T-helper 2 cell treated with Interferon-gamma antibody and Interleukin-4, amounts not matched to agents 5 μg/mL and 100 μg/mL, for 36 hours (primary cell): ENCODE measurements at regions not wholly inside any gene's neighbourhood (a gene's known extent, or its start where the extent isn't known, plus 50 kb on each side); places are given as distances from the start of the nearest gene placed in this dataset.
"Not testable (repeated sequence)": the region's sequence is repeated elsewhere in the genome, so short reads cannot be mapped to it uniquely, and the experiment has no call there.

Experiments used
- DNase-seq: peaks from one replicate; pipeline ENCODE4 v3.0.0; 2021; ENCODE audit warnings: low spot score
- H3K27ac Mint-ChIP-seq: one replicate; pipeline ENCODE4 v1.8.0; 2021; ENCODE audit warnings: mild to moderate bottlenecking, mixed read lengths
- H3K27me3 Mint-ChIP-seq: one replicate; pipeline ENCODE4 v1.8.0; 2021; ENCODE audit warnings: low read depth, mixed read lengths
- H3K36me3 Mint-ChIP-seq: one replicate; pipeline ENCODE4 v1.8.0; 2021; ENCODE audit warnings: low read depth, mixed read lengths
- H3K4me1 Mint-ChIP-seq: one replicate; pipeline ENCODE4 v1.8.0; 2021; ENCODE audit warnings: low read depth, mixed read lengths
- H3K4me3 Mint-ChIP-seq: one replicate; pipeline ENCODE4 v1.8.0; 2022; ENCODE audit warnings: mild to moderate bottlenecking, moderate library complexity, mixed read lengths
- H3K9me3 Mint-ChIP-seq: one replicate; pipeline ENCODE4 v1.8.0; 2021; ENCODE audit warnings: mixed read lengths

- Mint-ChIP-seq H3K36me3 (no peaks in the 10 kb centered on the region), H3K4me1 (no peaks in the 10 kb centered on the region), H3K4me3 (no peak overlapping the region), H3K9me3 (peaks cover 4% of the 10 kb centered on the region), H3K27ac (no peak overlapping the region), H3K27me3 (peaks cover 8% of the 10 kb centered on the region)
- no peak for DNase-seq
Observed at GRCh38 chr11:13150487-13150886, 127.1 kb upstream of the BMAL1 start.

- DNase-seq, result no peak
- Mint-ChIP-seq H3K9me3 (peaks cover 5% of the 10 kb centered on the region), H3K4me3 (no peak overlapping the region), H3K4me1 (no peaks in the 10 kb centered on the region), H3K27me3 (peaks cover 8% of the 10 kb centered on the region), H3K36me3 (no peaks in the 10 kb centered on the region), H3K27ac (no peak overlapping the region)
Observed at GRCh38 chr11:13152264-13152663, 125.3 kb upstream of the BMAL1 start.

- Mint-ChIP-seq H3K4me1 (no peaks in the 10 kb centered on the region), H3K27me3 (peaks cover 8% of the 10 kb centered on the region), H3K36me3 (no peaks in the 10 kb centered on the region), H3K9me3 (peaks cover 5% of the 10 kb centered on the region), H3K27ac (no peak overlapping the region), H3K4me3 (no peak overlapping the region)
- no peak for DNase-seq
Observed at GRCh38 chr11:13152736-13153541, 124.7 kb upstream of the BMAL1 start.

GRCh38 chr11:13154374-13154773 is 123.2 kb upstream of the BMAL1 start:
- not testable (repeated sequence) for H3K4me3 Mint-ChIP-seq, H3K4me1 Mint-ChIP-seq, DNase-seq, H3K9me3 Mint-ChIP-seq, H3K27me3 Mint-ChIP-seq, H3K27ac Mint-ChIP-seq, H3K36me3 Mint-ChIP-seq

GRCh38 chr11:13160346-13160745 is 117.2 kb upstream of the BMAL1 start:
- Mint-ChIP-seq H3K27me3 (no peaks in the 10 kb centered on the region), H3K27ac (no peak overlapping the region), H3K4me3 (no peak overlapping the region), H3K4me1 (no peaks in the 10 kb centered on the region), H3K9me3 (peaks cover 2% of the 10 kb centered on the region), H3K36me3 (no peaks in the 10 kb centered on the region)
- DNase-seq, result no peak

- Mint-ChIP-seq H3K4me1 (no peaks in the 10 kb centered on the region), H3K27ac (no peak overlapping the region), H3K9me3 (no peaks in the 10 kb centered on the region), H3K4me3 (no peak overlapping the region), H3K36me3 (no peaks in the 10 kb centered on the region), H3K27me3 (no peaks in the 10 kb centered on the region)
- DNase-seq, result no peak
Observed at GRCh38 chr11:13160806-13161205, 116.8 kb upstream of the BMAL1 start.

DNA sequence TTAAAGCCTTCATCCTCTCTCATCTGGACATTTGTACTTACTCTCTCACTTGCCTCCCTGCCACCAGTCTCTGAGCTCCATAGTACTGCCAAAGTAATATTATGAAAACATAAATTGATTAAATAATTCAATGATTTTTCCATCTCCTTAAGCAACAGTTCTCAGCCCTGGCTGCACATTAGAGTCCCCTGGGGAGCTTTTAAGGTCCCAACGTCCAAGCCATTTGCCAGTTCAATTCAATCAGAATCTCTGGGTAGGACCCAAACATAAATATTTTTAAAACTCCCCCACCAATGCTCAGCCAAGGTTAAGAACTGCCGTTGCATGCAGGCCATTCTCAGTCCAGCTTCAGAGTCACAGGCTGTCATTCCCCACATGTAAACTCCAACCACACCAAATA is 114.4 kb upstream of the BMAL1 start:
- Mint-ChIP-seq H3K4me3 (no peak overlapping the region), H3K9me3 (no peaks in the 10 kb centered on the region), H3K27me3 (peaks cover 3% of the 10 kb centered on the region), H3K36me3 (no peaks in the 10 kb centered on the region), H3K27ac (no peak overlapping the region), H3K4me1 (no peaks in the 10 kb centered on the region)
- DNase-seq, result no peak

- H3K4me3 Mint-ChIP-seq, result no peak overlapping the region
- no peak overlapping the region for H3K27ac Mint-ChIP-seq
- DNase-seq, result no peak
- H3K27me3 Mint-ChIP-seq, result peaks cover 3% of the 10 kb centered on the region
- H3K9me3 Mint-ChIP-seq, result no peaks in the 10 kb centered on the region
- no peaks in the 10 kb centered on the region for H3K36me3 Mint-ChIP-seq
- H3K4me1 Mint-ChIP-seq, result no peaks in the 10 kb centered on the region
Observed at GRCh38 chr11:13166036-13166435, 111.6 kb upstream of the BMAL1 start.

DNA sequence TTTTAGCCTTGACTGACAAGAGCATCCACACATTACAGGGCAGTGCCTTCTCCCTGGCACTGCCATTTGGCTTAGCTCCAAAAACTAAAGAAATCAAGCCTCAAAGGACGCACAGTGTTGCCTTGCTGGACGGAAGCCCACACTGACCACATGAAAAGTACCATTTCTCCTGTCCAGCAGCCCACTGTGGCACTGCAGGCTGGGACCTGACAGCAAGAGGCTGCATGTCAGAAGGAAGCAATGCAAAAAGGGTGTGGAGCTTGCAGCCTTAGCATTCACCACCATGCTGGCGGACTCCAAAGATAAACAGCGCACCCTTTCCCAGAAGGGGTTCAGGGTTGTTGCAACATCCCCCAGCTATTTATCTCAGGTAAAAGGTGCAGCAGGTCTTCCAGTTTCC is 109.3 kb upstream of the BMAL1 start:
- Mint-ChIP-seq H3K4me1 (no peaks in the 10 kb centered on the region), H3K36me3 (no peaks in the 10 kb centered on the region), H3K9me3 (no peaks in the 10 kb centered on the region), H3K4me3 (no peak overlapping the region), H3K27ac (no peak overlapping the region), H3K27me3 (peaks cover 7% of the 10 kb centered on the region)
- no peak for DNase-seq

DNA sequence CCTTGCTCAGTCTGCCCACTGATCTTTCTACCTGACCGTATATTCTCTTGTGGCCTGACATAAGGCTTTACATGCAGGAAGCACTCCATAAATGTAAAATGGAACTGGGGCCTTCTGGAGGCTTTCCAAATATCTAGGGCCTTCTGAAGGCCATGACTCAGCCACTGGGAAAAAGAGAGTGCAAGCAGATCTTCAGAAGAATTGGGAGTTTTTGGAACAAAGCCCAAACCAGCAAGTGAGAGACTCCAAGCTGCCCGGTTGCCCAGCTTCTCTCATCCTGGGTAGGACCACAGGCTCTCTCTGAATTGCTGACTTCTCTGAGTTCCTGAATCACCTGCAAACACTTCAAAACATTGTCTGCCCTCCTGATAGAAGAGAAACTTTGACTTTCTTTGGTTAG is 107.9 kb upstream of the BMAL1 start:
- H3K4me1 Mint-ChIP-seq, result no peaks in the 10 kb centered on the region
- peaks cover 7% of the 10 kb centered on the region for H3K27me3 Mint-ChIP-seq
- no peak overlapping the region for H3K4me3 Mint-ChIP-seq
- H3K36me3 Mint-ChIP-seq, result no peaks in the 10 kb centered on the region
- no peak overlapping the region for H3K27ac Mint-ChIP-seq
- H3K9me3 Mint-ChIP-seq, result no peaks in the 10 kb centered on the region
- DNase-seq, result no peak

DNA sequence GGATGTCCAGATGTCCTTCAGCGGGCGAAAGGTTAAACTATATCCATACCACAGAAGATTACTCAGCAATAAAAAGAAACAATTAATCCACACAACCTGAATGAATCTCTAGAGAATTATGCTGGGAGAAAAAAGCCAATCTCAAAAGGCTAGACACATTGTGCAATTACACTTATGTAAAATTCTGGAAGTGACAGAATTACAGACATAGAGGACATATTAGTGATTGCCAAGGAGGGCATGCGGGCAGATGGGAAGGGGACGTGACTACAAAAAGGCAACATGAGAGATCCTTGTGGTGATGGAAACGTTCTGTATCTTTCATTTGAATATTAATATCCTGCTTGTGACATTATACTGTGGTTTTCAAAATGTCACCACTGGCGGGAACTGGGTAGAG is 103.5 kb upstream of the BMAL1 start:
- no peaks in the 10 kb centered on the region for H3K36me3 Mint-ChIP-seq
- no peaks in the 10 kb centered on the region for H3K9me3 Mint-ChIP-seq
- no peak overlapping the region for H3K27ac Mint-ChIP-seq
- no peak for DNase-seq
- no peak overlapping the region for H3K4me3 Mint-ChIP-seq
- H3K4me1 Mint-ChIP-seq, result no peaks in the 10 kb centered on the region
- peaks cover 6% of the 10 kb centered on the region for H3K27me3 Mint-ChIP-seq

DNA sequence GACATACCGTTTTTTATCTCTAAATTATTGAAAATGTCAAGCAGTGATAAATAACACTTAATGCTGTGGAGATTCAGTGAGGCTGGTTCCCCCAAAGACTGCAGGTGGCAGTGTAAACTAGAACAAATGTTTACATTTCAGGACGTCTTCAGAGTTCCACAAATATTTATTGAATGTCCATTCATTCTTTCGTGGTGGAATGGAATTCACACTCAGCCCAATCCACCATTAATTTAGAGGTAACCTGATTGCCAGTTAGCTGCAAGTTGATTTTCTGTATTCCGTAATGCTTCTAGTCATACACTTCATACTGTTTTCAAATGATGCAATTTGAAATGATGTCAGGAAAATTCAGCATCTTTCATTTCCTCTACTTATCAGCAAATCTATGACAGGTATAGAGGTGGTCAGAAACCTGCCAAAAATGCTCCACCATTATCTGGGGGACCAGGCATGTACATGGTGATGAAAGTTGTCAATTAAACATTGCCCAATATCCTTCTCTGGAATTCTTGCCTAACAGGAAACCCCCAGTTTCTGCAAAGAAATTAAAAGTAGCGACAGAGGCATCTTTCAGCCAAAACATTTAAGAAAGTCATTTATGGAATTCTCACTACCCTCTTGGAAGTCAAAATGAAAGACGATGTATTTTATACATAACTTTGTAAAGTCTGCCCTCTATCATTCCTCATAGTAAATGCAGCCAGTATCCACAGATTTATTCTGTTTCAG is 94.3 kb upstream of the BMAL1 start:
- Mint-ChIP-seq H3K27ac (no peak overlapping the region), H3K4me1 (peaks cover 3% of the 10 kb centered on the region), H3K4me3 (no peak overlapping the region), H3K9me3 (peaks cover 7% of the 10 kb centered on the region), H3K27me3 (peaks cover 8% of the 10 kb centered on the region), H3K36me3 (no peaks in the 10 kb centered on the region)
- no peak for DNase-seq

DNA sequence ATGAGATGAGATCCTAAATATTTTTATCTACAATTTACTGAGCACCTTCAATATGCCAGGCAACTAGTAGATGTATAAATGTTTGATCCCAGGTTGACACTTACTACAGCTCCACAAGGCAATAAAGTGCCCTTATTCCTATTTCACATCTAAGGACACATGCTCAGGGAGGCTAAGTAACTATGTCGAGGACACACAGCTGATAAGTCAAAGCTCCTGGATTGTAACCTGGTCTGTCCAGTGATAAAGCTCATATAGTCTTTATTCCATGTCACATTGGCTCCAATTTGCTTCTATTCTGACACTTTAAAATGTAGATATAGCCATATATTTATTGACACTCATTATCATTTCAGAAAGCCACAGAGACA is 93.8 kb upstream of the BMAL1 start:
- Mint-ChIP-seq H3K4me1 (peaks cover 3% of the 10 kb centered on the region), H3K27ac (no peak overlapping the region), H3K36me3 (no peaks in the 10 kb centered on the region), H3K27me3 (peaks cover 8% of the 10 kb centered on the region), H3K9me3 (peaks cover 11% of the 10 kb centered on the region), H3K4me3 (no peak overlapping the region)
- no peak for DNase-seq

GRCh38 chr11:13184295-13184794 is 93.2 kb upstream of the BMAL1 start:
- Mint-ChIP-seq H3K9me3 (peaks cover 13% of the 10 kb centered on the region), H3K27me3 (peaks cover 9% of the 10 kb centered on the region), H3K27ac (no peak overlapping the region), H3K4me3 (no peak overlapping the region), H3K36me3 (no peaks in the 10 kb centered on the region), H3K4me1 (peaks cover 3% of the 10 kb centered on the region)
- DNase-seq, result no peak
